CD4-positive, alpha-beta T cell (primary cell): ENCODE measurements at regions not wholly inside any gene's neighbourhood (a gene's known extent, or its start where the extent isn't known, plus 50 kb on each side); places are given as distances from the start of the nearest gene placed in this dataset.

Experiments used
- ATAC-seq: fragments of 200-7000 bp; cut with Tn5 transposase; one replicate; pipeline ENCODE4 v1.10.0; 2022; ENCODE audit warnings: mild to moderate bottlenecking; ENCODE audit not compliant: poor library complexity
- CTCF ChIA-PET: fragments of 350-600 bp; sonication (Branson Sonifier 250); formaldehyde crosslinking; loops from one replicate; lab custom pipeline; 2021; ENCODE audit warnings: antibody characterized with exemption, inconsistent platforms; lab: Charles Lee
- POLR2A ChIA-PET: fragments of 350-600 bp; sonication (Branson Sonifier 250); formaldehyde crosslinking; loops from one replicate; lab custom pipeline; 2021; ENCODE audit warnings: antibody characterized with exemption, inconsistent platforms; lab: Charles Lee
- DNase-seq, 14 experiments: peaks; one replicate each; pipeline ENCODE4 v3.0.0-alpha.2; 2013 to 2020; ENCODE audit warnings: mixed read lengths in 2 of 14
- H3K27ac ChIP-seq, 2 donors: one replicate each; pipeline versions ENCODE4 v1.5.1 to v1.7.0; 2013; ENCODE audit warnings: low read length in 2 of 2, low read depth in 1 of 2, mild to moderate bottlenecking in 1 of 2
- H3K27me3 ChIP-seq, 2 experiments: 1 replicate in 1 of 2; 2 replicates in 1 of 2; pipeline versions ENCODE4 v1.6.1 to v1.7.0; 2013; ENCODE audit warnings: low read length in 2 of 2, control low read depth in 1 of 2, mild to moderate bottlenecking in 1 of 2, moderate library complexity in 1 of 2; ENCODE audit not compliant: insufficient read depth in 2 of 2, control insufficient read depth in 1 of 2
- H3K36me3 ChIP-seq: one replicate; pipeline ENCODE4 v1.6.1; 2013; ENCODE audit warnings: low read length, control low read depth; ENCODE audit not compliant: insufficient read depth
- H3K4me1 ChIP-seq: one replicate; pipeline ENCODE4 v1.6.1; 2013; ENCODE audit warnings: low read length, control low read depth; ENCODE audit not compliant: insufficient read depth
- H3K4me3 ChIP-seq: one replicate; pipeline ENCODE4 v1.5.1; 2013; ENCODE audit warnings: mild to moderate bottlenecking, low read length, moderate library complexity
- H3K9me3 ChIP-seq, 2 experiments: 1 replicate in 1 of 2; 2 replicates in 1 of 2; pipeline versions ENCODE4 v1.6.1 to v1.7.0; 2013; ENCODE audit warnings: low read length in 2 of 2, mild to moderate bottlenecking in 2 of 2, control low read depth in 1 of 2, moderate library complexity in 1 of 2; ENCODE audit not compliant: control insufficient read depth in 1 of 2, insufficient read depth in 1 of 2
- H3K27ac Mint-ChIP-seq: one replicate; pipeline ENCODE4 v1.8.0; 2020; ENCODE audit warnings: mixed read lengths
- H3K27me3 Mint-ChIP-seq: one replicate; pipeline ENCODE4 v1.8.0; 2021; ENCODE audit warnings: mixed read lengths
- H3K36me3 Mint-ChIP-seq: one replicate; pipeline ENCODE4 v1.8.0; 2021; ENCODE audit warnings: low read depth, mixed read lengths
- H3K4me1 Mint-ChIP-seq: one replicate; pipeline ENCODE4 v1.8.0; 2021; ENCODE audit warnings: low read depth, mixed read lengths
- H3K4me3 Mint-ChIP-seq: one replicate; pipeline ENCODE4 v1.8.0; 2020; ENCODE audit warnings: mild to moderate bottlenecking, mixed read lengths
- H3K9me3 Mint-ChIP-seq: one replicate; pipeline ENCODE4 v1.8.0; 2020; ENCODE audit warnings: mixed read lengths
- CTCF ChIP-seq: fragments of 200-600 bp; IDR thresholded peaks from one replicate; pipeline ENCODE4 v1.8.0; 2022; ENCODE audit warnings: antibody characterized with exemption, mild to moderate bottlenecking
- intact Hi-C, 2 experiments: fragments of 100-400 bp; cut with DNase I in 1 of 2; cut with micrococcal nuclease in 1 of 2; formaldehyde crosslinking; loops; one replicate each; pipeline versions ENCODE4 v1.15.1 to v1.9.0; 2023 to 2025; cut with DNase I, micrococcal nuclease

GRCh38 chr5:122674385-122674784 lies 100.5 kb upstream of the SNX2 start:
- Histone ChIP-seq H3K36me3 (no peaks in the 10 kb centered on the region), H3K27ac (no peak overlapping the region), H3K4me1 (no peaks in the 10 kb centered on the region), H3K27me3 (no peaks in the 10 kb centered on the region), H3K9me3 (no peaks in the 10 kb centered on the region), H3K4me3 (no peak overlapping the region)
- Mint-ChIP-seq H3K27me3 (peaks cover 32% of the 10 kb centered on the region), H3K27ac (no peak overlapping the region), H3K4me1 (no peaks in the 10 kb centered on the region), H3K9me3 (no peaks in the 10 kb centered on the region), H3K36me3 (no peaks in the 10 kb centered on the region), H3K4me3 (no peak overlapping the region)
- POLR2A ChIA-PET = no interaction called here
- CTCF ChIA-PET = no interaction called here
- no peak for TF ChIP-seq CTCF
- intact Hi-C loops = no loop called here
- DNase-seq = no peak
- ATAC-seq = no peak

- Mint-ChIP-seq H3K4me3 (no peak overlapping the region), H3K27me3 (peaks cover 29% of the 10 kb centered on the region), H3K27ac (no peak overlapping the region), H3K4me1 (no peaks in the 10 kb centered on the region), H3K9me3 (no peaks in the 10 kb centered on the region), H3K36me3 (no peaks in the 10 kb centered on the region)
- Histone ChIP-seq H3K4me1 (no peaks in the 10 kb centered on the region), H3K4me3 (no peak overlapping the region), H3K27ac (no peak overlapping the region), H3K27me3 (no peaks in the 10 kb centered on the region), H3K9me3 (no peaks in the 10 kb centered on the region), H3K36me3 (no peaks in the 10 kb centered on the region)
- TF ChIP-seq CTCF = no peak
- intact Hi-C loops = no loop called here
- ATAC-seq = no peak
- POLR2A ChIA-PET = no interaction called here
- CTCF ChIA-PET = no interaction called here
- no peak for DNase-seq
These were observed 94.1 kb upstream of the SNX2 start for GRCh38 chr5:122680623-122681350.

- Histone ChIP-seq H3K4me1 (no peaks in the 10 kb centered on the region), H3K27ac (no peak overlapping the region), H3K36me3 (no peaks in the 10 kb centered on the region), H3K9me3 (no peaks in the 10 kb centered on the region), H3K27me3 (no peaks in the 10 kb centered on the region), H3K4me3 (no peak overlapping the region)
- Mint-ChIP-seq H3K36me3 (no peaks in the 10 kb centered on the region), H3K4me3 (no peak overlapping the region), H3K9me3 (no peaks in the 10 kb centered on the region), H3K4me1 (no peaks in the 10 kb centered on the region), H3K27ac (no peak overlapping the region), H3K27me3 (peaks cover 18% of the 10 kb centered on the region)
- ATAC-seq (no peak), DNase-seq (no peak)
- ChIA-PET POLR2A (no interaction called here), CTCF (no interaction called here)
- TF ChIP-seq CTCF = no peak
- intact Hi-C loops = no loop called here
These were observed 91.2 kb upstream of the SNX2 start for GRCh38 chr5:122683631-122684030.
